ENCODE measurements at regions not wholly inside any gene's neighbourhood (a gene's known extent, or its start where the extent isn't known, plus 50 kb on each side); places are given as distances from the start of the nearest gene placed in this dataset.

- no peaks in the 10 kb centered on the region for H3K9me3 Mint-ChIP-seq (ENCODE audit: unreplicated experiment)
- Histone ChIP-seq H3K4me1 (peaks cover 8% of the 10 kb centered on the region), H3K36me3 (ENCODE audit: control insufficient read depth, insufficient read depth, low read length) (no peaks in the 10 kb centered on the region), H3K27me3 (replicated peaks; ENCODE audit: control insufficient read depth, insufficient read depth, low read length) (no peaks in the 10 kb centered on the region), H3K4me3 (ENCODE audit: low read depth, low read length) (no peak overlapping the region), H3K9me3 (no peaks in the 10 kb centered on the region)
- peaks cover 7% of the 10 kb centered on the region for H3K4me1 Mint-ChIP-seq (ENCODE audit: low read depth, unreplicated experiment)
- ChIA-PET CTCF (no interaction called here), POLR2A (no interaction called here)
- BruUV-seq (replicated peaks): no TSS peak
- intact Hi-C loops (cut with micrococcal nuclease; ENCODE audit: unreplicated experiment): no loop called here
- no peak for TF ChIP-seq CTCF (IDR thresholded peaks at IDR 0.05; ENCODE audit: insufficient read depth in 1 of 2, low read depth in 1 of 2, low read length in 1 of 2, severe bottlenecking in 1 of 2, unreplicated experiment in 1 of 2)
- no peaks in the 10 kb centered on the region for H3K36me3 Mint-ChIP-seq (ENCODE audit: insufficient read depth, unreplicated experiment)
- H3K27me3 Mint-ChIP-seq (ENCODE audit: insufficient read depth, unreplicated experiment): peaks cover 2% of the 10 kb centered on the region
- no peak overlapping the region for H3K27ac Mint-ChIP-seq (ENCODE audit: unreplicated experiment)
- no peak for DNase-seq
- no peak overlapping the region for H3K4me3 Mint-ChIP-seq (ENCODE audit: unreplicated experiment)
These were observed 242.1 kb upstream of the ZNF462 start for GRCh38 chr9:106620866-106621265.

- no peak for TF ChIP-seq CTCF (IDR thresholded peaks at IDR 0.05; ENCODE audit: insufficient read depth in 1 of 2, low read depth in 1 of 2, low read length in 1 of 2, severe bottlenecking in 1 of 2, unreplicated experiment in 1 of 2)
- BruUV-seq (replicated peaks): no TSS peak
- Mint-ChIP-seq H3K36me3 (ENCODE audit: insufficient read depth, unreplicated experiment) (no peaks in the 10 kb centered on the region), H3K9me3 (ENCODE audit: unreplicated experiment) (no peaks in the 10 kb centered on the region), H3K27ac (ENCODE audit: unreplicated experiment) (no peak overlapping the region), H3K27me3 (ENCODE audit: insufficient read depth, unreplicated experiment) (peaks cover 2% of the 10 kb centered on the region), H3K4me1 (ENCODE audit: low read depth, unreplicated experiment) (peaks cover 7% of the 10 kb centered on the region), H3K4me3 (ENCODE audit: unreplicated experiment) (no peak overlapping the region)
- Histone ChIP-seq H3K36me3 (ENCODE audit: control insufficient read depth, insufficient read depth, low read length) (no peaks in the 10 kb centered on the region), H3K9me3 (no peaks in the 10 kb centered on the region), H3K4me1 (peaks cover 8% of the 10 kb centered on the region), H3K27me3 (replicated peaks; ENCODE audit: control insufficient read depth, insufficient read depth, low read length) (no peaks in the 10 kb centered on the region), H3K4me3 (ENCODE audit: low read depth, low read length) (no peak overlapping the region)
- ChIA-PET POLR2A (no interaction called here), CTCF (no interaction called here)
- intact Hi-C loops (cut with micrococcal nuclease; ENCODE audit: unreplicated experiment): no loop called here
- DNase-seq: no peak
These were observed 241.4 kb upstream of the ZNF462 start for GRCh38 chr9:106621313-106622163.

- Histone ChIP-seq H3K36me3 (ENCODE audit: control insufficient read depth, insufficient read depth, low read length) (no peaks in the 10 kb centered on the region), H3K27me3 (replicated peaks; ENCODE audit: control insufficient read depth, insufficient read depth, low read length) (no peaks in the 10 kb centered on the region), H3K9me3 (no peaks in the 10 kb centered on the region), H3K4me1 (peaks cover 8% of the 10 kb centered on the region), H3K4me3 (ENCODE audit: low read depth, low read length) (no peak overlapping the region)
- BruUV-seq (replicated peaks): no TSS peak
- peaks cover 7% of the 10 kb centered on the region for H3K4me1 Mint-ChIP-seq (ENCODE audit: low read depth, unreplicated experiment)
- intact Hi-C loops (cut with micrococcal nuclease; ENCODE audit: unreplicated experiment): no loop called here
- no peak for TF ChIP-seq CTCF (IDR thresholded peaks at IDR 0.05; ENCODE audit: insufficient read depth in 1 of 2, low read depth in 1 of 2, low read length in 1 of 2, severe bottlenecking in 1 of 2, unreplicated experiment in 1 of 2)
- DNase-seq: no peak
- H3K36me3 Mint-ChIP-seq (ENCODE audit: insufficient read depth, unreplicated experiment): no peaks in the 10 kb centered on the region
- peak overlapping the region; percentile 20 for H3K27ac Mint-ChIP-seq (ENCODE audit: unreplicated experiment)
- H3K27me3 Mint-ChIP-seq (ENCODE audit: insufficient read depth, unreplicated experiment): peaks cover 2% of the 10 kb centered on the region
- POLR2A ChIA-PET: no interaction called here
- no peaks in the 10 kb centered on the region for H3K9me3 Mint-ChIP-seq (ENCODE audit: unreplicated experiment)
- CTCF ChIA-PET: no interaction called here
- H3K4me3 Mint-ChIP-seq (ENCODE audit: unreplicated experiment): no peak overlapping the region
These were observed 240.8 kb upstream of the ZNF462 start for GRCh38 chr9:106622164-106622487.
